Posterior vena cava (tissue), 2 donors: ENCODE measurements at regions not wholly inside any gene's neighbourhood (a gene's known extent, or its start where the extent isn't known, plus 50 kb on each side); places are given as distances from the start of the nearest gene placed in this dataset.

ENCODE experiments used
- DNase-seq: peaks from one replicate; pipeline ENCODE4 v3.0.0-alpha.2; 2020; ENCODE audit warnings: low spot score
- intact Hi-C, 2 donors: fragments of 100-400 bp; cut with DNase I; formaldehyde crosslinking; loops; one replicate each; pipeline versions ENCODE4 v1.14.1 to v1.14.2; 2022 to 2023
- donor health status: DM: yes; HTN: yes; CAD: no.
- donor health status: DM: yes; HTN: yes; CAD: no.

- intact Hi-C loops, result no loop called here
These were observed 56.6 kb upstream of the VTCN1 start for GRCh38 chr1:117267232-117267774.

GRCh38 chr1:117262976-117263375 lies 52.2 kb upstream of the VTCN1 start:
- intact Hi-C loops, result no loop called here
- DNase-seq, result no peak

More at GRCh38 chr1:117267232-117267774, 56.6 kb upstream of the VTCN1 start:
- no peak for DNase-seq

GRCh38 chr1:117261424-117261785 lies 50.7 kb upstream of the VTCN1 start:
- intact Hi-C loops, result no loop called here
- DNase-seq, result no peak

- no peak for DNase-seq
- intact Hi-C loops, result no loop called here
These were observed 50.2 kb upstream of the VTCN1 start for GRCh38 chr1:117260761-117261423.
